Right renal cortex interstitium (tissue), 3 donors: ENCODE measurements at regions not wholly inside any gene's neighbourhood (a gene's known extent, or its start where the extent isn't known, plus 50 kb on each side); places are given as distances from the start of the nearest gene placed in this dataset.

Experiments
- DNase-seq, 3 donors: peaks; one replicate each; pipeline ENCODE4 v3.0.0-alpha.2; 2013; ENCODE audit warnings: low read depth in 3 of 3, low spot score in 2 of 3

GRCh38 chr16:86710602-86710950 lies 132.2 kb downstream of the FOXL1 start:
- no peak for DNase-seq

GRCh38 chr16:86712158-86713009 lies 134.0 kb downstream of the FOXL1 start:
- no peak for DNase-seq

GRCh38 chr16:86713021-86713631 lies 134.8 kb downstream of the FOXL1 start:
- DNase-seq, result no peak

GRCh38 chr16:86714166-86714565 lies 135.8 kb downstream of the FOXL1 start:
- DNase-seq, result no peak

GRCh38 chr16:86716649-86717048 lies 138.3 kb downstream of the FOXL1 start:
- DNase-seq, result no peak

- no peak for DNase-seq
Observed at GRCh38 chr16:86718118-86718517, 139.8 kb downstream of the FOXL1 start.

- no peak for DNase-seq
Observed at GRCh38 chr16:86722970-86723369, 144.6 kb downstream of the FOXL1 start.

- no peak for DNase-seq
Observed at GRCh38 chr16:86723689-86724088, 145.3 kb downstream of the FOXL1 start.

- no peak for DNase-seq
Observed at GRCh38 chr16:86725401-86725800, 147.1 kb downstream of the FOXL1 start.

GRCh38 chr16:86726340-86726739 lies 148.0 kb downstream of the FOXL1 start:
- DNase-seq, result no peak

GRCh38 chr16:86727131-86727530 lies 148.8 kb downstream of the FOXL1 start:
- no peak for DNase-seq

GRCh38 chr16:86727632-86728031 lies 149.3 kb downstream of the FOXL1 start:
- no peak for DNase-seq

- no peak for DNase-seq
Observed at GRCh38 chr16:86729686-86730085, 151.3 kb downstream of the FOXL1 start.

- DNase-seq, result no peak
Observed at GRCh38 chr16:86730086-86730485, 151.7 kb downstream of the FOXL1 start.

GRCh38 chr16:86730597-86730996 lies 152.2 kb downstream of the FOXL1 start:
- no peak for DNase-seq

GRCh38 chr16:86732621-86733295 lies 154.4 kb downstream of the FOXL1 start:
- no peak for DNase-seq

GRCh38 chr16:86733546-86734254 lies 155.4 kb downstream of the FOXL1 start:
- DNase-seq, result no peak

- no peak for DNase-seq
Observed at GRCh38 chr16:86734543-86735460, 156.5 kb downstream of the FOXL1 start.

GRCh38 chr16:86735727-86736126 lies 157.4 kb downstream of the FOXL1 start:
- DNase-seq, result no peak

GRCh38 chr16:86736502-86736901 lies 158.2 kb downstream of the FOXL1 start:
- no peak for DNase-seq
